Sigmoid colon (tissue), 4 donors: ENCODE measurements at regions not wholly inside any gene's neighbourhood (a gene's known extent, or its start where the extent isn't known, plus 50 kb on each side); places are given as distances from the start of the nearest gene placed in this dataset.

ENCODE experiments used
- CTCF ChIP-seq, 4 experiments: fragments of 450-650 bp in 3 of 4; fragments of 200-600 bp in 1 of 4; IDR thresholded peaks; one replicate each; pipeline ENCODE4 v1.5.1; 2016 to 2019; ENCODE audit warnings: antibody characterized with exemption in 4 of 4, mild to moderate bottlenecking in 3 of 4, moderate library complexity in 2 of 4
- POLR2A ChIP-seq, 2 donors: fragments of 450-650 bp; IDR thresholded peaks; one replicate each; pipeline ENCODE4 v1.6.1; 2016; ENCODE audit warnings: antibody characterized with exemption in 2 of 2, mild to moderate bottlenecking in 2 of 2, moderate library complexity in 2 of 2
- POLR2AphosphoS5 ChIP-seq, 4 donors: sonication (generic); formaldehyde crosslinking; IDR thresholded peaks; one replicate each; pipeline ENCODE4 v1.6.1; 2017; ENCODE audit warnings: antibody characterized with exemption in 4 of 4

GRCh38 chr4:85407546-85407945 is 67.4 kb upstream of the ARHGAP24 start:
- no peak for TF ChIP-seq CTCF (IDR thresholded peaks at IDR 0.05)
- no peak for TF ChIP-seq POLR2AphosphoS5 (IDR thresholded peaks at IDR 0.05)
- no peak for TF ChIP-seq POLR2A (IDR thresholded peaks at IDR 0.05)
